ENCODE measurements at regions not wholly inside any gene's neighbourhood (a gene's known extent, or its start where the extent isn't known, plus 50 kb on each side); places are given as distances from the start of the nearest gene placed in this dataset.
"Not testable (repeated sequence)": the region's sequence is repeated elsewhere in the genome, so short reads cannot be mapped to it uniquely, and the experiment has no call there.

- DNase-seq (ENCODE audit: low read depth), result no peak
Measured at GRCh38 chr22:22372086-22372485, 127.5 kb downstream of the VPREB1 start.

- no peak for DNase-seq (ENCODE audit: low read depth)
Measured at GRCh38 chr22:22374163-22374562, 129.6 kb downstream of the VPREB1 start.

DNA sequence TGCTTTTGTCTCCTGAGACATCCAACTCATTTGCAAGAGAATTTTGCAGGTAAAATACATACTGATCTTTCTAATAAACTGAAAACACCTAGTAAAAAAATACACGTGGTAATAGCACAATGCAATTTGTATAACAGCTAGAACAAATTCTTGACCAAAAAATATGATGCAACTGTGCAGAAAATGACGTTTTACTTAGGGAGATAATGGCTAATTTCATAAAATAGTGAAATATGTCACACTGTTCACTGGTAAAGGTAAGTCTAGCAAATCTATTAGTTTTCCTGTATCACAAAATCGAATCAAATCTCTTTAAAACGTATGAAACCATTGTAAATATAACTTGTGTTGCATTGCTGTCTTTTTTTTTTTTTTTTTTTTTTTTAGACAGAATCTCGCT lies 130.0 kb downstream of the VPREB1 start:
- no peak for DNase-seq (ENCODE audit: low read depth)

DNA sequence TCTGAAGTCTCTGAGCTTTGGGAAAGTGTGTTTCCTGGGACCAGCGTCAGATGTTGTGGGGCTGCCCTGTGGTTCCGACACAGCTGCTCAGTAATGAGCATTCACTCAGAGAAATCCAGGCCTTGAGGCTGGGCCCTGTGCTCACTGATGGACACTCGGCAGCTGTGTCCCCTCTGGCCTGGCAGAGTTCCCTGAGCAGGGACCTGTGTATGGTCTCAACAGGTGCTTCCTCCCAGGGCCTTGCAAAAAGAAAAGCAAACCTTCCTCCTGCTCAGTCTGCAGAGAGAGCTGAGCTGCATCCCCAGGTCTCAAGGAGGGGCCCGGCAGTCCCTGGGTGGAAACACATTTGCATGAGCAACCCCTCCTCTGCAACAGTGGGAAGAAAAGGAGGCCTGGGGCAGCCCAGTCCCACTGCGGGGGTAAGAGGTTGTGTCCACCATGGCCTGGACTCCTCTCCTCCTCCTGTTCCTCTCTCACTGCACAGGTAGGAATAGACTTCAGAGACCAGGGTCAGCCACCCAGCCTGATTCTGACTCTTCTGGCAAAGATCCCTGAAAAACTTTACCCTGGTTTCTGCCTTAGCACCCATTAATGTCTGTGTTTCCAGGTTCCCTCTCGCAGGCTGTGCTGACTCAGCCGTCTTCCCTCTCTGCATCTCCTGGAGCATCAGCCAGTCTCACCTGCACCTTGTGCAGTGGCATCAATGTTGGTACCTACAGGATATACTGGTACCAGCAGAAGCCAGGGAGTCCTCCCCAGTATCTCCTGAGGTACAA lies 131.2 kb downstream of the VPREB1 start:
- DNase-seq (ENCODE audit: low read depth), result no peak

GRCh38 chr22:22376352-22376706 lies 131.7 kb downstream of the VPREB1 start:
- DNase-seq (ENCODE audit: low read depth), result no peak

- not testable (repeated sequence) for DNase-seq (ENCODE audit: low read depth)
Measured at GRCh38 chr22:22376884-22377283, 131.7 kb downstream of the ZNF280B start.

DNA sequence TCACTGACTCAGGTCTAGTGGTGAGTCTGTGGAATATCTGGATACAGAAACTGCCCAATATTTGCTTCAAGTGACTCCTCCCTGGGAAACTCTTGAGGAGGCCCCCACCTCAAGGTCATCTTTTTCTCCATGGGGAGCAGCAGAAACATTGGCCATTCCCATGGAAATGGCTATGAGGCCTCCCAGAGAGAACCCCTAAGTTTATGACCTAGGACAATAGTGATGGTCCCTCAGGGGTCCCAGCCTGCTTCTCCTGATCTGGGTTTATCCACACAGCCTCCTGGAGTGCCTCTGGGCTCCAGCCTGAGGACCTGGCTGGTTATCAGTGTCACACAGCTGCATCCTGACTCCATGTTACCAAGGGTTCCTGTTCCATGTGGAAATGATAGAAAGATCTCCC lies 131.2 kb downstream of the ZNF280B start:
- DNase-seq (ENCODE audit: low read depth), result no peak

- DNase-seq (ENCODE audit: low read depth), result no peak
Measured at GRCh38 chr22:22378446-22379415, 129.8 kb downstream of the ZNF280B start.

- no peak for DNase-seq (ENCODE audit: low read depth)
Measured at GRCh38 chr22:22380098-22381030, 128.2 kb downstream of the ZNF280B start.

- not testable (repeated sequence) for DNase-seq (ENCODE audit: low read depth)
Measured at GRCh38 chr22:22381292-22381691, 127.2 kb downstream of the ZNF280B start.

DNA sequence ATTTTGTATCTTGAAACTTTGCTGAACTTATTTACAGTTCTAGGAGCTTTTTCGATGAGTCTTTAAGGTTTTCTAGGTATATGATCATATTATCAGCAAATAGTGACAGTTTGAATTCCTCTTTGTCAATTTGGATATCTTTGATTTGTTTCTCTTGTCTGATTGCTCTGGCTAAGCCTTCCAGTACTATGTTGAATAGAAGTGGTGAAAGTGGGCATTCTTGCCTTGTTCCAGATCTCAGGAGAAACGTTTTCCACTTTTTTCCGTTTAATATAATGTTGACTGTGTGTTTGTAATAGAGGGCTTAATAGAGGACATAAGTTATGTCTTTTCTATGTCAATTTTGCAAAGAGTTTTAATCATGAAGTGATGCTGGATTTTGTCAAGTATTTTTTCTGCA lies 124.3 kb downstream of the ZNF280B start:
- no peak for DNase-seq (ENCODE audit: low read depth)

DNA sequence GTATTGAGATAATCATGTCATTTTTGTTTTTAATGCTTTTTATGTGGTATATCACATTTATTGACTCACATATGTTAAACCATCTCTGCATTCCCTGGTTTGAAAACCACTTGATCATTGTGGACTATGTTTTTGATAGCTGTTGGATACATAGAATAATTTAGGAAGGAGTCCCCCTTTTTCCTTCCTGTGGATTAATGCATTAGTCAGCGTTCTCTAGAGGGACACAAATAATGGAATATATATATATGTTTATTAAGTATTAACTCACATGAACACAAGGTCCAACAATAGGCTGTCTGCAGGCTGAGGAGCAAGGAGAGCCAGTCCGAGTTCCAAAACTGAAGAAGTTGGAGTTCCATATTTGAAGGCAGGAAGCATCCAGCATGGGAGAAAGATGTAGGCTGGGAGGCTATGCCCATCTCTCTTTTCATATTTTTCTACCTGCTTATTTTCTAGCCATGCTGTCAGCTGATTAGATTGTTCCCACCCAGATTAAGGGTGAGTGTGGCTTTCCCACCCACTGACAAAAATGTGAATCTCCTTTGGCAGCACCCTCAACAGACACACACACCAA lies 123.8 kb downstream of the ZNF280B start:
- no peak for DNase-seq (ENCODE audit: low read depth)

DNA sequence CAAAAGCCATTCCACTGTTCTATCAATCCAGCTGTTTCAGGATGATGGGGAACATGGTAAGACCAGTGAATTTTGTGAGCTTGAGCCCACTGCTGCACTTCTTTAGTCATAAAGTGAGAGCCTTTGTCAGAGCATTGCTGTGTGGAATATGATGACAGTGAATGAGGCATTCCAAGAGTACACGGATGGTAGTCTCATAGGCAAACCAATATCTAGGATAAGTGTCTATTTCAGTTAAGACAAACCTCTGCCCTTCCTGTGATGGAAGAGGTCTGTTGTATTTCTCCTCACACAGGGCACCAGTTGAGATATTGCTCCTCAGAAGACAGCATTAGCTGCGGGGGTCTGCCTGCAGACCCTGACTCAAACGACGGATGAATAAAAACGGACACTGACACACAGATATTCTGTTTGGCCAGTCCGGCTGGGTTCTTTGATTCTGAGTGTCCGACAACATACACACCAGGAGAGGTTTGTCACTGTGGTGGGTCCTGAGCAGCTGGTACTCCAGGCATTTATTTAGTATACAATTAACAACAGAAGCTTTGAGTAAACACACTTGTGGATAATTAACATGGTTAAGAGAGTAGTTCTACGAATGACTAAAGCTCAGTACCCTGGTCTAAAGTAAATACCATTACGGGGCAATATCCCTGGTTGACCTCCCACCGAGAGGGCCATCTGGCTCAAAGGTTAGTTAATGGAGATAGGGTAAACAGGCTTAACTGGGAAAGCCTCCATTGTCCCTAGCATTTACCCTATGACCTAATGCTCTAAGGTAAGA lies 121.7 kb downstream of the ZNF280B start:
- DNase-seq (ENCODE audit: low read depth), result no peak

DNA sequence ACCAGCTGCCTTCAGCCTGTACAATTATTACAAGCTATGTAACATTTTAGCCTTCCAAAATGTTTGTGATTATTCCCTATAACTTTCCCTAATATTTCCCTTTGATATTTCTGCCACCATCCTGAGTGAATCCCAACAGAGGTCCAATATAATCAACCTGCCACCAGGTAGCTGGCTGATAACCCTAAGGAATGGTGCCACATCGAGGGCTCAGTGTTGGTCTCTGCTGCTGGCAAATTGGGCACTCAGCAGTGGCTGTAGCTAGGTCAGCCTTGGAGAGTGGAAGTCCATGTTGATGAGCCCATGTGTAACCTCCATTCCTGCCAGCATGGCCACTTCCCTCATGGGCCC lies 121.2 kb downstream of the ZNF280B start:
- DNase-seq (ENCODE audit: low read depth), result no peak

GRCh38 chr22:22388090-22388489 lies 120.5 kb downstream of the ZNF280B start:
- no peak for DNase-seq (ENCODE audit: low read depth)

DNA sequence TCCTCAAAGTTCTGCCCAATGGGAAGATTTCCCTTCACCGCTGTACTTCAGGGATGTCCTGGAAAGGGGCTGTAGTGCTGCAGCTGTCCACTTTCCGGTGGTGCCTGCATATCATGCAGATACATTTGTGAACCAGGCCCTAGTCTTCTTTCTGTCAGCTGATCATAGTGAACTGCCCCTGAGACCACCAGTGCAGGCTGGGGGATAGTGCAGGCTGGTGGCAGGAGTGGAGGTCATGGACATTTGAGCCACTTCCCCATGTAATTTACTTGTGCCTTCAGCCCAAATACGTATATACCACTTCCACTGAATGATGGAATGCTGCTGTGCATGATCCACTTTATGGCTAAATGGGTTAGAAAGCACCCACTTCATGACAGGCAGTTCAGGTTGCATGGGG lies 120.0 kb downstream of the ZNF280B start:
- no peak for DNase-seq (ENCODE audit: low read depth)

DNA sequence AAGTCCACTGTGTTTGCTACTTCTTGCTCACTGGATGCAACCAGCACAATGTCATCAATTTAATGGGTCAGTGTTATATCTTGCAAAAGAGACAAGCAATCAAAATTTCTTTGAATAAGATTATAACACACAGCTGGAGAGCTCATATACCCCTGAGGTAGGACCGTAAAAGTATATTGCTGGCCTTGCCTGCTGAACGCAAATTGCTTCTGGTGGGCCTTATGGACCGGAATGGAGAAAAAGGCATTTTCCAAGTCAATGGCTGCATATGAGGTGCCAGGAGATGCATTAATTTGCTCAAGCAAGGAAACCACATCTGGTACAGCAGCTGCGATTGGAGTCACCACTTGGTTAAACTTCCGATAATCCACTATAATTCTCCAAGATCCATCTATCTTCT lies 119.1 kb downstream of the ZNF280B start:
- no peak for DNase-seq (ENCODE audit: low read depth)

- DNase-seq (ENCODE audit: low read depth), result no peak
Measured at GRCh38 chr22:22390989-22391388, 117.6 kb downstream of the ZNF280B start.

DNA sequence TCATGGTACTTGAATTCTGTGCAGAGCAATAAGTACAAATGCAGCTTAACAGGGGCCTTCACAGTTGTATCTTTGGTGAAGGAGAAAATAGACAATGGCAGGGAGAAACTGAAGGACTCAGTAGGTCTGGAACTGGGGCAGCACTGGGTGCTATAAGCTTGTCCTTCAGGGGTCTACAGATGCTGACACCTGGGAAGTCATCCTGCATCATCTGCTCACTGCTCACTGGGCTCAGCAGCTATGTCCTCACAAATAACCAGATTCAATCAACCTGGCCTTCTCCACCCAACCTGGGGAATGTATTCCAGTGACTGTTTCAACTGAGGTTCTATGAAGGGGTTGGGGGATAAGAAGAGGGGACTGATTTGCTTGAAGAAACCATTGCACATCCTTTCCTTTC lies 117.0 kb downstream of the ZNF280B start:
- DNase-seq (ENCODE audit: low read depth), result no peak

- DNase-seq (ENCODE audit: low read depth), result no peak
Measured at GRCh38 chr22:22392131-22392530, 116.4 kb downstream of the ZNF280B start.

DNA sequence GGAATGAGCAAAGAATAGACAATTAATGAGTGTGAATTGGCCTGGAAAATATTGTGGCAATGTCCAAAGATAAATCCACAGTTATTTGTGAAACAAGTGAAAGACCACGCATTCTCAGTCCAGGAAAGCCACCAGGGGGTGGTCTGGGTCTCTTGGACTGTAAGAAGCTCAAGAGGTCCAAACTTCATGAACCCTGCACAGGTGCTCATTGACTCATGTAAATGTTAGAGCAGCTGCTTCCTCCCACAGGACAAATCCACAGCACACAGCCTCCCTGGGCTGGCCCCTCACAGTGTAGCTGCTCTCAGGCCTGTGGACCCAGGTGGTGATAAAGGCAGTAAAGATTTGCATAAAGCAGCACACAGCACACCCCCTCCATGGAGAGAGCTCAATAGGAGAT lies 114.0 kb downstream of the ZNF280B start:
- no peak for DNase-seq (ENCODE audit: low read depth)
